CD4-positive, alpha-beta T cell treated with Interleukin-17A for 4 hours (primary cell): ENCODE measurements at regions not wholly inside any gene's neighbourhood (a gene's known extent, or its start where the extent isn't known, plus 50 kb on each side); places are given as distances from the start of the nearest gene placed in this dataset.

ENCODE experiments used
- DNase-seq: peaks from one replicate; pipeline ENCODE4 v3.0.0-alpha.2; 2020; ENCODE audit warnings: mixed read lengths

DNA sequence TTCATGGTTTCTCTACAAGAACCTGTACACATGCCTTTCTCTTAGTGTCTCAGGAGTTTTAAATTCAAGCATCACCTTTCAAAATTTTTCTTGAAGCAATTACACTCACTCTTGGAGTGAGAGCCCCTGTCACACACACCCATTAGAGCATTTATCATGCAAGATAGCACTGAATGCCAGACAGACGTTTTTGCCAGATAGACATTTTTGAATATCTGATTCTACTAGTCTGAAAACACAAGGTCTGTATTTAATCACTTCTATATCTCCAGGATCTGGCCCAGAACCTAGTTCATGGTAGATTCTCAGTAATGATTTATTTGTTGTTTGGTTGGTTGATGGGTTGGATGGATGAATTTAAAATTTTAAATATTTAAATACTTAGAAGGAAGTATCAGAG, 60.9 kb upstream of the PDE1C start:
- no peak for DNase-seq

- DNase-seq, result no peak
These were observed 56.6 kb upstream of the PDE1C start for GRCh38 chr7:32126843-32127242.
